HEK293 (cell line): ENCODE measurements at regions not wholly inside any gene's neighbourhood (a gene's known extent, or its start where the extent isn't known, plus 50 kb on each side); places are given as distances from the start of the nearest gene placed in this dataset.

Source experiments
- GFI1B ChIP-seq: fragments of 450-650 bp; formaldehyde crosslinking; IDR thresholded peaks from 2 replicates; pipeline ENCODE4 v1.5.1; 2016; ENCODE audit warnings: missing biosample characterization, missing genetic modification characterization
- KLF7 ChIP-seq: fragments of 450-650 bp; formaldehyde crosslinking; IDR thresholded peaks from 2 replicates; pipeline ENCODE4 v1.5.1; 2016; ENCODE audit warnings: missing biosample characterization, missing genetic modification characterization, borderline replicate concordance
- MEIS1 ChIP-seq: sonication (generic); formaldehyde crosslinking; IDR thresholded peaks from 2 replicates; pipeline ENCODE4 v1.8.1; 2022; ENCODE audit warnings: missing genetic modification reagents, mild to moderate bottlenecking, borderline replicate concordance
- OSR2 ChIP-seq: fragments of 450-650 bp; formaldehyde crosslinking; IDR thresholded peaks from 2 replicates; pipeline ENCODE4 v1.5.1; 2016; ENCODE audit warnings: missing biosample characterization, missing genetic modification characterization
- SCRT2 ChIP-seq: fragments of 450-650 bp; formaldehyde crosslinking; IDR thresholded peaks from 2 replicates; pipeline ENCODE4 v1.5.1; 2016; ENCODE audit warnings: missing biosample characterization, missing genetic modification characterization
- WT1 ChIP-seq: fragments of 450-650 bp; formaldehyde crosslinking; IDR thresholded peaks from 2 replicates; pipeline ENCODE4 v1.5.1; 2016; ENCODE audit warnings: missing biosample characterization, missing genetic modification characterization
- ZBTB48 ChIP-seq: fragments of 450-650 bp; formaldehyde crosslinking; IDR thresholded peaks from 2 replicates; pipeline ENCODE4 v1.5.1; 2016; ENCODE audit warnings: missing biosample characterization, missing genetic modification characterization
- ZBTB49 ChIP-seq: fragments of 450-650 bp; formaldehyde crosslinking; IDR thresholded peaks from 2 replicates; pipeline ENCODE4 v1.5.1; 2016; ENCODE audit warnings: missing biosample characterization, missing genetic modification characterization, low read depth
- ZBTB7A ChIP-seq: fragments of 450-650 bp; formaldehyde crosslinking; IDR thresholded peaks from 2 replicates; pipeline ENCODE4 v1.5.1; 2016; ENCODE audit warnings: low read depth, missing biosample characterization, missing genetic modification characterization
- ZFP69B ChIP-seq: fragments of 450-650 bp; formaldehyde crosslinking; IDR thresholded peaks from 2 replicates; pipeline ENCODE4 v1.5.1; 2016; ENCODE audit warnings: missing biosample characterization, missing genetic modification characterization
- ZIC2 ChIP-seq: fragments of 450-650 bp; formaldehyde crosslinking; IDR thresholded peaks from 2 replicates; pipeline ENCODE4 v1.5.1; 2016; ENCODE audit warnings: missing biosample characterization, missing genetic modification characterization
- ZNF138 ChIP-seq: fragments of 450-650 bp; formaldehyde crosslinking; IDR thresholded peaks from 2 replicates; pipeline ENCODE4 v1.5.1; 2016; ENCODE audit warnings: missing biosample characterization, missing genetic modification characterization, borderline replicate concordance
- ZNF169 ChIP-seq: fragments of 450-650 bp; formaldehyde crosslinking; IDR thresholded peaks from 2 replicates; pipeline ENCODE4 v1.5.1; 2016; ENCODE audit warnings: missing biosample characterization, missing genetic modification characterization
- ZNF23 ChIP-seq: fragments of 450-650 bp; formaldehyde crosslinking; IDR thresholded peaks from 2 replicates; pipeline ENCODE4 v1.5.1; 2016; ENCODE audit warnings: missing biosample characterization, missing genetic modification characterization, borderline replicate concordance
- ZNF366 ChIP-seq: fragments of 450-650 bp; formaldehyde crosslinking; conservative IDR thresholded peaks from 2 replicates; pipeline ENCODE4 v1.5.1; 2016; ENCODE audit warnings: missing biosample characterization, missing genetic modification characterization
- ZNF423 ChIP-seq: fragments of 450-650 bp; formaldehyde crosslinking; IDR thresholded peaks from 2 replicates; pipeline ENCODE4 v1.5.1; 2016; ENCODE audit warnings: missing biosample characterization, missing genetic modification characterization
- ZNF488 ChIP-seq: fragments of 450-650 bp; formaldehyde crosslinking; IDR thresholded peaks from 2 replicates; pipeline ENCODE4 v1.5.1; 2016; ENCODE audit warnings: missing biosample characterization, missing genetic modification characterization
- ZNF501 ChIP-seq: fragments of 450-650 bp; formaldehyde crosslinking; IDR thresholded peaks from 2 replicates; pipeline ENCODE4 v1.5.1; 2016; ENCODE audit warnings: missing biosample characterization, missing genetic modification characterization
- ZNF510 ChIP-seq: fragments of 450-650 bp; formaldehyde crosslinking; IDR thresholded peaks from 2 replicates; pipeline ENCODE4 v1.5.1; 2018; ENCODE audit warnings: mild to moderate bottlenecking, missing genetic modification characterization, missing biosample characterization; ENCODE audit not compliant: insufficient replicate concordance
- ZNF518A ChIP-seq: fragments of 450-650 bp; formaldehyde crosslinking; conservative IDR thresholded peaks from 2 replicates; pipeline ENCODE4 v1.5.1; 2016; ENCODE audit warnings: low read depth, missing biosample characterization, missing genetic modification characterization
- ZNF560 ChIP-seq: fragments of 450-650 bp; formaldehyde crosslinking; IDR thresholded peaks from 2 replicates; pipeline ENCODE4 v1.5.1; 2017; ENCODE audit warnings: missing biosample characterization, missing genetic modification characterization, borderline replicate concordance
- ZNF571 ChIP-seq: fragments of 450-650 bp; formaldehyde crosslinking; IDR thresholded peaks from 2 replicates; pipeline ENCODE4 v1.5.0; 2017; ENCODE audit warnings: missing biosample characterization, missing genetic modification characterization
- ZNF621 ChIP-seq: fragments of 450-650 bp; formaldehyde crosslinking; IDR thresholded peaks from 2 replicates; pipeline ENCODE4 v1.5.1; 2017; ENCODE audit warnings: missing biosample characterization, missing genetic modification characterization
- ZNF645 ChIP-seq: fragments of 450-650 bp; formaldehyde crosslinking; IDR thresholded peaks from 2 replicates; pipeline ENCODE4; 2016; ENCODE audit warnings: missing biosample characterization, missing genetic modification characterization
- ZNF654 ChIP-seq: fragments of 450-650 bp; formaldehyde crosslinking; IDR thresholded peaks from 2 replicates; pipeline ENCODE4 v1.5.1; 2016; ENCODE audit warnings: low read depth, missing biosample characterization, missing genetic modification characterization
- ZNF791 ChIP-seq: fragments of 450-650 bp; formaldehyde crosslinking; IDR thresholded peaks from 2 replicates; pipeline ENCODE4 v1.5.1; 2016; ENCODE audit warnings: missing biosample characterization, missing genetic modification characterization
- ZNF792 ChIP-seq: fragments of 450-650 bp; formaldehyde crosslinking; IDR thresholded peaks from 2 replicates; pipeline ENCODE4 v1.5.1; 2016; ENCODE audit warnings: missing biosample characterization, missing genetic modification characterization
- ZSCAN30 ChIP-seq: fragments of 450-650 bp; IDR thresholded peaks from 2 replicates; pipeline ENCODE4 v1.5.1; 2018; ENCODE audit warnings: missing biosample characterization, mild to moderate bottlenecking, missing genetic modification characterization, moderate library complexity
- ZSCAN5A ChIP-seq: fragments of 450-650 bp; formaldehyde crosslinking; IDR thresholded peaks from 2 replicates; pipeline ENCODE4 v1.5.1; 2016; ENCODE audit warnings: missing biosample characterization, missing genetic modification characterization

- TF ChIP-seq ZNF791 (no peak), ZNF792 (tag by site-specific recombination) (no peak), ZNF23 (tag by site-specific recombination) (no peak), ZIC2 (tag by site-specific recombination) (peak; percentile 90), ZNF560 (tag by site-specific recombination) (no peak), ZNF366 (peak; percentile 42), ZNF488 (tag by site-specific recombination) (no peak), GFI1B (tag by site-specific recombination) (no peak), MEIS1 (CRISPR knock-in tag) (no peak), ZNF138 (tag by site-specific recombination) (no peak), ZSCAN5A (tag by site-specific recombination) (no peak), ZNF645 (no peak), ZNF510 (no peak), ZFP69B (tag by site-specific recombination) (peak; percentile 84), ZNF501 (tag by site-specific recombination) (no peak), WT1 (tag by site-specific recombination) (peak; percentile 35; the same call in 1 of the 2 replicates), ZNF423 (tag by site-specific recombination) (peak; percentile 88; the same call in 1 of the 2 replicates), KLF7 (peak; percentile 60; the same call in 1 of the 2 replicates), ZNF621 (tag by site-specific recombination) (no peak), ZNF518A (tag by site-specific recombination) (peak; percentile 57; the same call in 1 of the 2 replicates), ZNF169 (tag by site-specific recombination) (no peak), ZSCAN30 (tag by site-specific recombination) (peak; percentile 69; the same call in 1 of the 2 replicates), SCRT2 (tag by site-specific recombination) (no peak), ZNF654 (tag by site-specific recombination) (no peak), ZBTB7A (tag by site-specific recombination) (0 out of 2 replicates have a peak, but pooled peaks have one; percentile 44), ZNF571 (tag by site-specific recombination) (no peak), OSR2 (tag by site-specific recombination) (peak; percentile 81), ZBTB48 (tag by site-specific recombination) (peak; percentile 63), ZBTB49 (tag by site-specific recombination) (no peak)
These were observed 128.5 kb upstream of the CDYL start (continued) for GRCh38 chr6:4647414-4648365.
